A549 (cell line): ENCODE measurements at regions not wholly inside any gene's neighbourhood (a gene's known extent, or its start where the extent isn't known, plus 50 kb on each side); places are given as distances from the start of the nearest gene placed in this dataset.

Source experiments
- BCL3 ChIP-seq: fragments of >200 bp; sonication (Bioruptor Twin); formaldehyde crosslinking; IDR thresholded peaks from 3 replicates; pipeline ENCODE4 v1.6.1; 2016
- CTCF ChIP-seq: fragments of >200 bp; sonication (Bioruptor Twin); formaldehyde crosslinking; IDR thresholded peaks from 3 replicates; pipeline ENCODE4 v1.5.1; 2016
- ELK1 ChIP-seq: fragments of 150-350 bp; IDR thresholded peaks from 2 replicates; pipeline ENCODE4 v1.6.1; 2014; ENCODE audit warnings: low read depth, mild to moderate bottlenecking, low read length
- EP300 ChIP-seq, 2 experiments: fragments of >200 bp; sonication (Bioruptor Twin); formaldehyde crosslinking; IDR thresholded peaks; 2 replicates in 1 of 2; 3 replicates in 1 of 2; pipeline ENCODE4 v1.6.1; 2016 to 2017
- JUN ChIP-seq, 2 experiments: fragments of >200 bp; sonication (Bioruptor Twin); formaldehyde crosslinking; IDR thresholded peaks; 2 replicates in 1 of 2; 3 replicates in 1 of 2; pipeline ENCODE4 v1.6.1; 2016 to 2017
- PBX3 ChIP-seq: IDR thresholded peaks from 2 replicates; pipeline ENCODE4 v1.6.1; 2012
- POLR2A ChIP-seq: IDR thresholded peaks from 2 replicates; pipeline ENCODE4 v1.6.1; 2012; ENCODE audit warnings: mild to moderate bottlenecking, low read length
- TFCP2L1 ChIP-seq: fragments of 250-450 bp; sonication (Bioruptor Pico); IDR thresholded peaks from 2 replicates; pipeline ENCODE4 v1.5.0; 2021; ENCODE audit warnings: mild to moderate bottlenecking
- TF ChIP-seq, protein P1 (sequence below): fragments of 450-650 bp; IDR thresholded peaks from 2 replicates; pipeline ENCODE4 v1.6.1; 2014; ENCODE audit warnings: antibody characterized with exemption

DNA sequence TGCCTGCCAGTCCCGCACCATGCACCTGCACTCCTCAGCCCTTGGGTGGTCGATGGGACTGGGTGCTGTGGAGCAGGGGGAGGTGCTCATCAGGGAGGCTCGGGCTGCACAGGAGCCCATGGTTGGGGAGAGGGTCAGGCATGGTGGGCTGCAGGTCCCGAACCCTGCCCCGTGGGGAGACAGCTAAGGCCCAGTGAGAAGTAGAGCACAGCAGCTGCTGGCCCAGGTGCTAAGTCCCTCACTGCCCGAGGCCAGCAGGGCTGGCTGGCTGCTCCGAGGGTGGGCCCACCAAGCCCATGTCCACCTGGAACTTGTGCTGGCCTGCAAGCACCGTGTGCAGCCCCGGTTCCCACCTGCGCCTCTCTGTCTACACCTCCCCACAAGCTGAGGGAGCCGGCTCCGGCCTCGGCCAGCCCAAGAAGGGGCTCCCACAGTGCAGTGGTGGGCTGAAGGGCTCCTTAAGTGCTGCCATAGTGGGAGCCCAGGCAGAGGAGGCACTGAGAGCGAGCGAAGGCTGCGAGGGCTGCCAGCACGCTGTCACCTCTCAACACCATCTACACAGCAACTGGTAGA, 88.5 kb upstream of the ELAVL2 start:
- TF ChIP-seq POLR2A (no peak), CTCF (no peak), ELK1 (no peak), PBX3 (no peak), JUN (IDR thresholded peaks at IDR 0.05) (no peak), TFCP2L1 (CRISPR knock-in tag) (no peak), EP300 (IDR thresholded peaks at IDR 0.05) (no peak), BCL3 (no peak)
- TF ChIP-seq, protein P1, sequence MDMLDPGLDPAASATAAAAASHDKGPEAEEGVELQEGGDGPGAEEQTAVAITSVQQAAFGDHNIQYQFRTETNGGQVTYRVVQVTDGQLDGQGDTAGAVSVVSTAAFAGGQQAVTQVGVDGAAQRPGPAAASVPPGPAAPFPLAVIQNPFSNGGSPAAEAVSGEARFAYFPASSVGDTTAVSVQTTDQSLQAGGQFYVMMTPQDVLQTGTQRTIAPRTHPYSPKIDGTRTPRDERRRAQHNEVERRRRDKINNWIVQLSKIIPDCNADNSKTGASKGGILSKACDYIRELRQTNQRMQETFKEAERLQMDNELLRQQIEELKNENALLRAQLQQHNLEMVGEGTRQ: no peak
